ENCODE measurements at regions not wholly inside any gene's neighbourhood (a gene's known extent, or its start where the extent isn't known, plus 50 kb on each side); places are given as distances from the start of the nearest gene placed in this dataset.

GRCh38 chr6:134691180-134691579 is 258.7 kb downstream of the ALDH8A1 start:
- TF ChIP-seq CTCF (IDR thresholded peaks at IDR 0.05; ENCODE audit: low read depth, low read length, poor library complexity, severe bottlenecking) (no peak), EZH2phosphoT487 (IDR thresholded peaks at IDR 0.05; ENCODE audit: borderline replicate concordance, low read length) (no peak)

Data from DOHH2 (cell line).